ENCODE measurements at regions not wholly inside any gene's neighbourhood (a gene's known extent, or its start where the extent isn't known, plus 50 kb on each side); places are given as distances from the start of the nearest gene placed in this dataset.

DNA sequence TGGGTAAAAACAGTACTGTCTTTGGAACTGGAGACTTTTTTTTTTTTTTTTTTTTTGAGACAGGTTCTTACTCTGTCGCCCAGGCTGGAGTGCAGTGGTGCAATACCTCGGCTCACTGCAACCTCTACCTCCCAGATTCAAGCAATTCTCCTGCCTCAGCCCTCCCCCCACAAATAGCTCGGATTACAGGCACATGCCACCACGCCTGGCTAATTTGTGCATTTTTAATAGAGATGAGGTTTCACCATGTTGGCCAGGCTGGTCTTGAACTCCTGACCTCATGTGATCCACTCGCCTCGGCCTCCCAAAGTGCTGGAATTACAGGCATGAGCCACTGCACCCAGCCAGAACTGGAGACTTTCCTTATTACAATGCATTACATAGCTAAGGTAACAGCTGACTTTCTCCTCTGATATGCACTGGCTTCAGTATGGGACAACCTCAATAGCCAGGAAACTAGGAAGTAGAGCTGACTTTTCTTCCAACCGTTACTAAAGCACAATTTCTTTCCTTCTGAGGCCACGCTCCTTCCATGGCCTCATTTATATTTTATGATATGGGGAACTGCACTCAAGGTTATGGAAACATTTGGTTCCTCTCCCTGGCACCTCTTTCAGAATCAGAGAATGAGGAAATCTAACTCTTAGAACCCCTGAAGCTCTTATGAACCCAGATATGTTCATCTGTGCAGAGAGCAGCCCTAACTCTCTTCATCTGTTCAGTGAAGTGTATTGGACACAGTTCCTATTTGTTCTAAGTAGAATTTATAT, 53.5 kb upstream of the FAM9B start:
- peak; percentile 55 for DNase-seq (ENCODE audit: low spot score)

DNA sequence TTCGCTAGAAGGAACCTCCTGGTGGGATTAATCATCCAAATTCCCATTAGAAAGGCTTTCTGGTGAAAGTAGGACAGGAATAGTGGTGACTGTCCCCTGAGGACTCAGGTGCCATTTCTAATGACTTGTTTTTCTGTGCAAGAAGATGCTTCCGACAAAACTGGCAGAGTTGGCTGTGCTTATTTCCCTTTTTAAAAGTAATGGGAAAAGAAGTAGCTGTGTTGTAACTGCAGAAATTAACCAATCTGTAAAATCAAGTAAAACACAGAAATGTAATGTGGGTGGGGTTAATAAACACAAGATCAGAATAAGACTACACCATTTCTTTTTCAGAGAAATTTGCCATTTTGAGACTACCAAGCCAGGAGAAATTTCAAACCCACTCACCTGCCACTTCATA, 55.0 kb upstream of the FAM9B start:
- DNase-seq (ENCODE audit: low spot score): no peak

DNA sequence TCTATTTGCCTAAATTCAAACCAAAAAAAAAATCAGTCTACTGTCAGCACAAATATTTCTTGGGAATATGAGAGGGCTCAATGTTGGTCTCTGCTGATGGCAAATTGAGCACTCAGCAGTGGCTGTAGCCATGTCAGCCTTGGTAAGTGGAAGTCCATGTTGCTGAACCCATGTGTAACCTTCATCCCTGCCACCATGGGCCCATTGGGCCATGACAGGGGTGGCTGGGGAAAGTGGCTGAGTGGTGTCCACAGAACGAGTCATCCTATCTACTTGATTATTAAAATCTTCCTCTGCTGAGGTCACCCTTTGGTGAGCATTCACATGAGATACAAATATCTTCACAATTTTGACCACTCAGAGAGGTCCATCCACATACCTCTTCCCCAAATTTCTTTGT, 56.8 kb upstream of the FAM9B start:
- DNase-seq (ENCODE audit: low spot score): no peak

DNA sequence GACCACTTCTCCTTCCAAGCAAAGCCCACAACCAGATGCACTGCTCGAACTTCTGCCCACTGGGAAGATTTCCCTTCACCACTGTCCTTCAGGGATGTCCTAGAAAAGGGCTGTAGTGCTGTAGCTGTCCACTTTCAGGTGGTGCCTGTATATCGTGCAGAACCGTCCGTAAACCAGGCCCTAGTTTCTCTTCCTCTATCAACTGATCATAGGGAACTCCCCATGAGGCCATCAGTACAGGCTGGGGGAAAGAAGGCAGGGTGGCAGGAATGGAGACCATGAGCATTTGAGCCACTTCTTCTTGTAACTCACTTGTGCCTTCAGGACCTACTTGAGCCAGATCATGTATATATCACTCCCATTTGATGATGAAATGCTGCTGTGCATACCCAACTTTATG, 57.3 kb upstream of the FAM9B start:
- no peak for DNase-seq (ENCODE audit: low spot score)

DNA sequence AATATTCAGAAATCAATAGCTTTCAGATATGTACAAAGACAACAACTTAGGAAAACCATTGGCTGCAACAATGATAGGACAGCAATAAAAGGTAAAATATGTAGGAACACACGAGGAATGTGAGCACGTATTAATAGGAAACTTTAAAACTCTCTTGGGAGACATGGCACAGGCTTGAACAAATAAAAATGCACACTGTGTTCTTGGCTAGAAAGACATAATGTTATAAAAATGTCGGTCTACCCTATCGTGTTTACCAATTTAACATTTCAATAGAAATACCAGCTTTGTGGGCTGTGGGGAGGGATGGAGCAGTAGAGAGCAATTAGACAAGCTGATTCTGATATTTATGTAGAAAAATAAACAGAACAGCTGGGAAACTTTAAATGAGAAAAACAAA, 69.0 kb upstream of the FAM9B start:
- DNase-seq (ENCODE audit: low spot score): no peak

DNA sequence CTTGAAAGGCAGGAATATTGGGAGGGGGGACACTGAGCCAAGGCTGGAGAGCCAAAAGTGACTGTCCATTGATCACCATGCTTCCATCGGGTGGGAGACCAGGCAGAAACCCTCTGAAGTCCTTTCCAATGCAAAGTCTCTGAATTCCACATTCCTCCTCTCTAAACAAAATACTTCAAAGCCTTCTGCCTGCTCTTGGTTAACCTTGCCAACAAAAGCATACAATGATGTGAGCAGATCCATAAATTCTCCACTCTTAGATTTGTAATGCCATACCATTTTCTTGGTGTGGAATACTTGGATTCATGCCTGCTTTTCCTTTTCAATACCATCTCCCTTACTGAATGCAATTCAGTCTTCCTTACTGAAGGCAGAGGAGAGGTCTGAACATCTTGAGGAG, 74.1 kb upstream of the FAM9B start:
- no peak for DNase-seq (ENCODE audit: low spot score)

DNA sequence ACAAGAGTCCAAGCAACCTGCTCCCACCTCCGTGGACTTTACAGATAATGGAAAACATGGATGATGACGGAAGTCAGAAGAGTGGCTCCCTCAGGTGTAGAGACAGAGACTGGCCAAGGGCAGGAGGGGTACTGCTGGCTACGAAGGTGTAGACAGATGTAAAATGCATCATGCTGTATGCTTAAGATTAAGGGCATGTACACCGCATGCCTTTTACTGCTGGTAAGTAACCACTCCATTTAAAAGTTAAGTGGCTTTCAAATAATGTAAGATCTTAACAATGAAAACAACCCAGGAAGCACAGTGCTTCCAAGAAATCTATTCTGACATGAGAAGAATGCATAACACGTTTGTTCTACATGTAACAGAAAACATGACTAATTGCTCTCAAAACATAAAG, 76.9 kb upstream of the FAM9B start:
- DNase-seq (ENCODE audit: low spot score): no peak

DNA sequence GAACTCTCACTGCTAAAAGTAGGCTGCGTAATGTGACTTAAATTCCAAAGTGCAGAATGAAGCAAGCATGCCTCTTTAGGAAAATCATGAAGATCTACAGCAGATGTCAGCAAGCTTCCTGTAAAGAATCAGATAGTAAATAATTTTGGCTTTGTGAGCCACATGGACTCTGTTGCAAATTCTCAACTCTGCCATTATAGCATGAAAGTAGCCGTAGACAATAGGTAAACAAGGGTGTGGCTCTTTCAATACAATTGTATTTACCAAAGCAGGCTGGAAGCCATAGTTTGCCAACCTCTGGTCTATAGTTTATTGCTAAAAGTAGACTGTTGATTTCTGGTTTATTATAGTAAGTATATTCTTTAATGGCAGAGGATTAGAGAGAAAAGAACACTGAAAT, 80.3 kb upstream of the FAM9B start:
- no peak for DNase-seq (ENCODE audit: low spot score)

DNA sequence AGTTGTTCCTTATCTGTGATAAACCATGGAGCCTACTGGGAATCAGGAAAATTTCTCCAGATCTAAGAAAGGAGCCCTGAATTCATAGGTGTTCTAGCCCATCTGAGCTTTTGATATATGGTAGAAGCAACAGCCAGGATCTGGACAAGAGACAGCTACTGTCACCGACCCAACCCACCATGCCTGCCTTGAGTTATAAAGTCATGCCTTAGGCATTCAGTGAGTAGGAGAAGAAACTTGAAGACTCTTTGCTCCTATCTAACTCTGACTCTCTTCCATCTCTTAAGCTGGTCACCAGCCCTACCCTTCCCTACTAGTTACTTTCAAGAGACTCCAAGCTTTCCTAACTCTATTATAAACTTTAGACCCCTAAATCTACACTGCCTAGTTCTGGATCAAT, 83.9 kb upstream of the FAM9B start:
- no peak for DNase-seq (ENCODE audit: low spot score)

DNA sequence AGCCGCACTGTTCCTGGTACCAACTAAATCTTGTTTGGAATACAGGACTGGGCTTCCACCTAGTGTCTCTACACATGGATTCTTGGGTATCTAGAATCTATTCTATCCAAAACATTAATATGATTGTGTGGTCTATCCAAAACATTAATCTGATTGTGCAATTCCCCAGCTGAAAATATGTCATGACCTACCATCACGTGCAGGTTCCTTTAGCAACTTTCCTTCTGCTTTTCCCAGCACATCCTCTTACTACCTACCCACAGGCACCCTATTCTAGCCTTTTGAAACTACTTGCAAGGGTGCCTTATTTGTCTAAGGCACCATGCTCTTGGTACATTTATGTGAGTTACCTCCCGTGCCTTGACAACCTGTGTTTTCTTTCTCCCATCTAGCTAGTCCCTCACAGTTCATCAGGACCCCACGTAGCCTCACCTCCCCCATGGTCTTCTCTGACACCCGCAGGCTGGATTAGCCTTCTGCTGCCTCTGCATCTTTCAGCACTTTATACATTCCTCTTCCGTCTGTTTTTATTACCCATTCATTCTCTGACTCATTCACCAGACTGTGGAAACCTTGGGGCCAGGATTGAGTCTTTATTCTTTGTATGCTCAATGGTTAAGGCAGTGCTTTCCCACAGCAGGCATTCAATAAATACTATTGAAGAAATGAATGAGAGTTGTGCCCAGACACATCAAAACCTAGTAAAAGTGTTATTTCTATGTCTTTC, 88.8 kb upstream of the FAM9B start:
- peak; percentile 15 for DNase-seq (ENCODE audit: low spot score)

DNA sequence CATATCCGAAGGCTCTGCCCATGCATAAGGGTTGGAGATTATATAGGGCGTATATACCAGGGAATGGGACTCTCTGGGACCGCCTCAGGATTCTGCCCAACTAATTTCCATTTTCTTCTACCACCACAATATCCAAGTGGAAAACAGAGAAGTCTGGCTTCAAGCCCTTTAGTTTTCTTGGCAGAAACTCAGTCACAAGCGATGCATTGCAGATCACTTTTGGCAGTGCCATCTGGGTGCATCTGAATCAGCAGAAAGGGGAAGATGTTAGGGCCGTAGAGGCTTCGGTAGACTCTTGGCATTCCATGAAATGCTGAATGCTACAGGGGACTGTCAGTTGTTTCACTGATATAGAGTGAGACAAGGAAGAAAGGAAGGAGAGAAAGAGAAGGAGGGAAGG, 94.1 kb upstream of the FAM9B start:
- no peak for DNase-seq (ENCODE audit: low spot score)

DNA sequence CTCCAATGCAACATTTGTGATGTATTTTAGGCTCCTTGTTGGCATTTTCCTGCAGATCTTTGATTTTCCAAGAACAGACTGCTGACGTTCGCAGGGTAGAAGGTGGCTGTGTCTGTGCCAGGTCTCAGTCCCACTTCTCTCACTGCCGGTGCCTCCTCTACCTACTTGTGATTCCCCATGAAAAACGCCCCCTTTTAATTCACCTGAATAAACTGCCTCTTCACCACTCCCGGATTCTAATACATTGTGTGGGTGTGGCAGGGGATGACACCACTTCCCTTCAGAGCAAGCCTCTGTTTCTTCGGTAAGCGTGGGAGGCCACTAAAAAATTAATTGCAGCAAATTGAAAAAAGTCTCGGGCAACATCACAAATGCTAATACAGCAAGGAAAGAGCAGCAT, 96.1 kb upstream of the FAM9B start:
- DNase-seq (ENCODE audit: low spot score): no peak

DNA sequence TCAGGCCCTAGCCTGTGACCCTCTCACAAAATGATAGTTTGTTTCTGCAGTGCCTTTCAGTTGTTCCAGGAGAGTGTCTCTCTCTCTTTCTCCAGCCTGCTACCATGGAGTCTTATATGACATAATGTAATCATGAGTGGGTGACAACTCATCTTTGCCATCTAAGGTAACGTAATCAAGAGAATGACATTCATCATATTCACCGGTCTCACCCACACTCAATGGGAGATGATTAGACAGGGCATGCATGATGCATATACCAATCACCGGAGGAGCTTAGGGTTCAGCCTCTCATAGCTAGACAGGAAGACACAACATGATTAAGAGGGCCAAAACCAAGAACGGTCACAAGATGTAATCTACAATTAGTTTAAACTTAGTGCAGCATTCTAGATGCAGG, 97.1 kb upstream of the FAM9B start:
- peak; percentile 86 for DNase-seq (ENCODE audit: low spot score)

DNA sequence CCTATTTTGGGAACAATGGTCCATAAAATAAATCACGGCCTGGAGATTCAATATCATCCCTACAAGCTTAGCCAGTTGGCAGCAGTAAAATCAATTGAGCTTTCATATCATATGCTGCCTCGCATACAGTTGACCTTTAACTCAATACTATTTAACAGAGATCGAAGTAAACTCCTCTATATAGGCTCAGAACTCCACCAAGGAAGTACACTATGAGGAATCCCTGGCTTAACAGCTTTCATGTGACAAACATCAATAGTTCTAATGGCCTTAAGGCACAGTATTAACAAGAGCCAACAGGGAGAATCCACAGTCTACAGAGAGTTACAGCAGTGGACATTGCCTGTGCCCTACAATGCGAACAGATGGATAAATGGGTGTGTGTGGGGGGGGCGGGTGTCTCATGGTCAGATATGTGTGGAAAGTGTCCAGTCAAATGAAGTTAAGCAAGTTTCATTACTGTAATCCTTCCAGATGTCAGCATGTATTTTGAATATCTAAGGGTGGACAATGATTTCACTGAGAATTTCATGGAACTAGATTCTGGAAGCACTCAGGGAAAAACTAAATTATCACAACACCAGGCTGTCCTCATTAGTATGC, 98.2 kb upstream of the FAM9B start:
- no peak for DNase-seq (ENCODE audit: low spot score)

DNA sequence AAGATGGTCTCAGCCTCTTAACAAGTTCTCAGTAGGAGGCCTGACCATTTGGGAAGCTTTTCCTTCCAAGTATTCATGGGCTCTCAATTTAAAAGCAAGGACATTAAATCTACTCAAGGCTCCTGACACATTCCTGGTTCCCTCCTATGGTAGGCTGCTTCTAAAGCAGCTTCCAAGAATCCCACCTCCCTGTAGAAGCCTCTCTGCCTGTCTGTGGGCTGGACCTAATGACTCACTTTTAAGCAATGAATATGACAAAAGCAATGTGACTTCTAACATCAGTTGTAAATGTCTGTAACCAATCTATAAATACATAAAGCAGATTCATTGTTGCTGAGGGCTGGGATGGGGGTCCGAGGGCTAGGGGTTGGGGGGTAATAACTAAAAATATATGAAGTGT, 99.5 kb upstream of the FAM9B start:
- DNase-seq (ENCODE audit: low spot score): peak; percentile 69

DNA sequence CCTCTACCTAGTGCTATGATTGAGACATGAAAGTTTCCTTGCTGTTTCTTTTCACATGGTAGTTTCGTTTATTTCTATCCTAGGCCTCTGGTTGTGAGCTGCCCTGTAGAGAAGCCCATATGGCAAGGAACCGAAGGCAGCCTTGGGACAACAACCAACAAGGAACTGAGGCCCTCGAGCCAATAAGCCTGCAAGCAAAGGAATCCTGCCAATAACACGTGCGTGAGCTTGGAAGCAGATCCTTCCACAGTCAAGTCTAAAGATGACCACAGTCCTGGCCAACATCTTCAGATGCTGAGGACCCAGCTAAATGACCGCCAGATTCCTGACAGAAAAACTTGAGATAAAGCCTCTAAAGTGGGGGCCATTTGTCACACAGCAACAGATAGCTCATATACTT, 100.4 kb upstream of the FAM9B start:
- DNase-seq (ENCODE audit: low spot score): no peak

DNA sequence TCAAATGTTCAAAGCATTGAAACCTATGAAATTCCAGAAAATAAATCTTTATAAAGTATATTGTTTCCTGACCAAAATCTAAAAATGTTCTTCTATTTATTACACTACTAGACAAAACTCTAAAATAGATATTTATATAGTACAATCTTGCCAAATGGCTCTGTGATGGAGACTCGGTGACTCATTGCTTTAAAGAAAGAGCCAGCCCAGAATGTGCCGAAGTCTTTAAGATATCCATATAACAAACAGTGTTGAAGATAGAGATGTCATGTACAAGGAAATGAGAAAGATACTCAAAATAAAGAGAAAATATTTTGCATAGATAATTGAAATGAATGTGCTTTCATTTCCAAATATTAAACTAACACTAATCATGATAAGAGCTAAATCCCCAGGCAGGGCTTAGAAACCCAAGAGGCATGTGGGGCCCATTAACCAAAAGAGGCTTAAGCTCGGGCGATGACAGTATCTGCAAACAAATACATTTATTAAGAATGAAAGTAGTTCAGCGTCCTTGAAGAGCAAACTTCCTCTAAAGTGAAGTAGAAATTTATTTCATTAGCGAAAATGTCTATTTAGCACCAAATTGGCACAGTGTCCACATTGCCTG, 102.1 kb upstream of the FAM9B start:
- no peak for DNase-seq (ENCODE audit: low spot score)

DNA sequence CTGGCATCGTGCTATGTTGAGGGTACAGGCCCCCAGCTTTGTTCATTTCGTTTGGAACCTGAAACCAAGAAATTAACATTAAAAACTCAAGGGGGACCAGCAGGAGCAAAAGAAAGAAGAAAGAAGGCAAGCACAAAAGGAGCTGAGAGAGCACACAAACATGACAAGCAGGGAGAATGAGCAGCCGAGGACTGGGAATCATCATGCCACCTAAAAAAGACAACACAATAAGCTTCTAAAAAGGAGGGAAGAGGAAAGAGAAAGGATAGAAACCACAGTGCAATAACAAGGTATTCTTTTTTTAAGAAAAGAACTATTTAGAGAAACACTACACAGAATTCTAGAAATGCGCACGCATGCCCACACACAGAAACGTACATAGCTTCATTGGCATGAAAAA, 103.2 kb upstream of the FAM9B start:
- DNase-seq (ENCODE audit: low spot score): no peak

DNA sequence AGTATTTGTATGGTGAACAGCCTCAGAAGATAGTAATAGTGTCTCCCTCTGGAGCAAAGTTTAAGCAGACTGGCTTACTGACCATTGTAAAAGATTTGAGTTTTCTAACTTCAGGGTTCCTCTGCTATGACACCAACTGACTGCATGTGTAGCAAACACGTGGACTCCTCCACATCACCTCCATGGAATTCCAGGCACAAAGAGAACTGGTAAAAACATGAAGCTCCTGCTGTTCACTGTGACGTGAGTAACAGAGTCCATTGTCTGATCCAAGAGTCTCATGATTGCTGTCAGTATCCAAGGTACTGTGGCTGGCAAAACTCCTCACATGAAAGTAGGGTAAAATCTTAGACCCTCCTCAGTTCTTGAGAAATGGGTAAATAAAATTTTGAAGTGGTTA, 107.6 kb upstream of the FAM9B start:
- peak; percentile 72 for DNase-seq (ENCODE audit: low spot score)

DNA sequence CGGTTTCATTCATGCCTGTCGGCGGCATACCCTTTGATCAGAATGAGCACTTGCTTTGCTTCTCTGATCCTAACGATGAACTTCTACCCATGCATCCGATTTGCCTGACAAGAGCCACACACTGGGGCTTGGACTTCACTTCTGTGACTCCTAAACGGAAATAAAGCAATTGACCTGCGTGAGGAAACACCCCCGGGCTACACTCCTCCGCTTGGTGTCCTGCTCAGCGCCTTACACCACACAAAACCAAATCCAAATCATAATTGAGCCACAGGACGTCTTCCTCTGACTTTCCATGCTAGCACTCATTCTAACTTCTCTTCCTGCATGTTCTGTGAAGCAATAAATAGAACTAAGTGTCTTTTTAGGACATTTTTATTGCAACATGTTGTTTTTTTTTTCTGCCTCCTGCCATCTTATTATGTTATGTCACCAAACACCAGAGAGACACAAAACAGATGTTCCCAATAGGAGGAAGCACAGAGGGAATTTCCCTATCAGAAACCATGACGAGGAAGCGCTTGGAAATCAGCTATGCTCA, 110.8 kb upstream of the FAM9B start:
- peak; percentile 51 for DNase-seq (ENCODE audit: low spot score)

DNA sequence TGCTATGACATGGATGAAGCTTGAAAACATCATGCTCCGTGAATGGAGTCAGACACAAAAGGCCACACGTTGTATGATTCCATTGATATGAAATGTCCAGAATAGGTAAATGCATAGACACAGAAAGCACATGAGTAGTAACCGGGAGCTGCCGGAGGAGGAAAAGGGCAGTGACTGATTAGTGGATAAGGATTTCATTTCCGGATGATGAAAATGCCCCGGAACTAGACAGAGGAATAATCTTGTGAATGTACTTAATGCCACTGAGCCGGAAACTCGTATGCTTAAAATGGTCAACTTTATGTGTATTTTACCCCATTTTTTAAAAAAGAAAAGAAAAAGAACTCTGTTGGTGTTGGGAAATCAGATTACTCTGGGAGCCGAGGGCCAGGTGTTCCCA, 112.7 kb upstream of the FAM9B start:
- DNase-seq (ENCODE audit: low spot score): no peak

DNA sequence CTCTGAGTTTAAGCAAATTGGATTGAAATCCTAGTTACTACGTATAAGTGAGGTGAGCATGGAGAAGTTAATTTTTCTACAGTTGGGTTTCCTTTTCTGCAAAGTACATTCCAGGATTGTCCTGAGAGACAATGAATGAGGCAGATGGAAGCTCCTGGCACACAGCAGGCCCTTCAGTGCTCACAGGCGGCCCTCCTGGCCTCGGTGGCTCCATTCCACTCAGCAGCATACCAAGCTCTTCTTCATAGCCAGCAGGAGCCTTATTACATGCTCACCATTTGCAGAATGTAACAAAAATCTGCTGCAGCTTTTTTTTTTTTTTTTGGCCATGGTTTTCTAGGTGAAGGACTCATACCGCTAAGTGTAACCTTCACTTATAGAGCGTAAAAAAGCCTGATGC, 113.2 kb upstream of the FAM9B start:
- DNase-seq (ENCODE audit: low spot score): no peak

DNA sequence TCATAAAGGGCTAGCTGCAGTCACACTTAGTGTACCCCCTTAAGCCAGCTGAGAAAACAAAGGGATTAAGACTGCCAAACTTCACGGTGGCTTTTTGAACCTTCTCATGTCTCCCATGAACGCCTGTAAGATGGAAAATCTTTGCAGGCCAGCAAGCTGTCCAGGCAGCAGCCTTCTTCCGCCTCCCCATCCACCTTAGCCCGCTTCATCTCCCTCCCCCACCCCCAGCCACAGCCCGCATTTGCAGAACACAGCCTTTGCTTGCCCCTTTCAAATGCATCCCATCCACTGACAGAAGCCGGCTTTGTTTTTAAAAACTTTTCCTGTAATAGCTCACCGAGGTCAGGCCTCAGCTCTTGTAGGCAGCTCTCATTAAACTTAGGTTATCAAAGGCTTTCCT, 113.8 kb upstream of the FAM9B start:
- no peak for DNase-seq (ENCODE audit: low spot score)
